Left ventricle myocardium inferior (tissue), 1 donor: ENCODE measurements at regions not wholly inside any gene's neighbourhood (a gene's known extent, or its start where the extent isn't known, plus 50 kb on each side); places are given as distances from the start of the nearest gene placed in this dataset.

Experiments used
- DNase-seq: peaks from one replicate; pipeline ENCODE4 v3.0.0-alpha.2; 2020
- H3K27ac ChIP-seq: fragments of 200-600 bp; replicated peaks from 2 replicates; pipeline ENCODE4 v1.8.0; 2021
- H3K27me3 ChIP-seq: fragments of 200-600 bp; 2 replicates; pipeline ENCODE4 v1.8.0; 2021; ENCODE audit warnings: low read depth
- H3K36me3 ChIP-seq: fragments of 200-600 bp; 2 replicates; pipeline ENCODE4 v1.8.0; 2021
- H3K4me1 ChIP-seq: fragments of 200-600 bp; 2 replicates; pipeline ENCODE4 v1.8.0; 2021
- H3K4me3 ChIP-seq: fragments of 200-600 bp; 2 replicates; pipeline ENCODE4 v1.8.0; 2021; ENCODE audit warnings: mild to moderate bottlenecking, moderate library complexity
- H3K9me3 ChIP-seq: fragments of 200-600 bp; replicated peaks from 2 replicates; pipeline ENCODE4 v1.8.0; 2021
- CTCF ChIP-seq: fragments of 200-600 bp; IDR thresholded peaks from 2 replicates; pipeline ENCODE4 v1.8.0; 2021; ENCODE audit warnings: antibody characterized with exemption, mild to moderate bottlenecking, borderline replicate concordance
- intact Hi-C: fragments of 100-400 bp; cut with micrococcal nuclease; formaldehyde crosslinking; loops from one replicate; pipeline ENCODE4 v1.11.0; 2022
- donor health status: DM: no; HTN: yes; CAD: no; lungs with severe emphysema.

- Histone ChIP-seq H3K4me3 (no peak overlapping the region), H3K4me1 (no peaks in the 10 kb centered on the region), H3K27me3 (no peaks in the 10 kb centered on the region), H3K9me3 (no peaks in the 10 kb centered on the region), H3K36me3 (no peaks in the 10 kb centered on the region), H3K27ac (no peak overlapping the region)
- intact Hi-C loops: no loop called here
- TF ChIP-seq CTCF: no peak
- no peak for DNase-seq
These were observed 385.4 kb upstream of the SYT4 start for GRCh38 chr18:43662657-43663056.

- no peak for TF ChIP-seq CTCF
- H3K36me3 ChIP-seq: no peaks in the 10 kb centered on the region
- no peak overlapping the region for H3K27ac ChIP-seq
- peaks cover 3% of the 10 kb centered on the region for H3K4me1 ChIP-seq
- intact Hi-C loops: no loop called here
- H3K4me3 ChIP-seq: no peak overlapping the region
- H3K27me3 ChIP-seq: no peaks in the 10 kb centered on the region
- DNase-seq: no peak
- no peaks in the 10 kb centered on the region for H3K9me3 ChIP-seq
These were observed 385.9 kb upstream of the SYT4 start for GRCh38 chr18:43663159-43663558.

GRCh38 chr18:43664487-43665008 lies 387.3 kb upstream of the SYT4 start:
- H3K4me3 ChIP-seq: no peak overlapping the region
- intact Hi-C loops: no loop called here
- no peaks in the 10 kb centered on the region for H3K36me3 ChIP-seq
- TF ChIP-seq CTCF: no peak
- no peak for DNase-seq
- peaks cover 12% of the 10 kb centered on the region for H3K4me1 ChIP-seq
- H3K27ac ChIP-seq: no peak overlapping the region
- no peaks in the 10 kb centered on the region for H3K27me3 ChIP-seq
- no peaks in the 10 kb centered on the region for H3K9me3 ChIP-seq

GRCh38 chr18:43665105-43665788 lies 388.0 kb upstream of the SYT4 start:
- H3K27ac ChIP-seq: no peak overlapping the region
- no peak for TF ChIP-seq CTCF
- no peaks in the 10 kb centered on the region for H3K27me3 ChIP-seq
- intact Hi-C loops: no loop called here
- no peak overlapping the region for H3K4me3 ChIP-seq
- no peaks in the 10 kb centered on the region for H3K36me3 ChIP-seq
- DNase-seq: no peak
- H3K4me1 ChIP-seq: peaks cover 12% of the 10 kb centered on the region
- H3K9me3 ChIP-seq: no peaks in the 10 kb centered on the region

- Histone ChIP-seq H3K27me3 (no peaks in the 10 kb centered on the region), H3K4me3 (no peak overlapping the region), H3K36me3 (no peaks in the 10 kb centered on the region), H3K9me3 (no peaks in the 10 kb centered on the region), H3K4me1 (peaks cover 12% of the 10 kb centered on the region), H3K27ac (no peak overlapping the region)
- TF ChIP-seq CTCF: no peak
- intact Hi-C loops: no loop called here
- no peak for DNase-seq
These were observed 391.6 kb upstream of the SYT4 start for GRCh38 chr18:43668866-43669265.
